ENCODE measurements at regions not wholly inside any gene's neighbourhood (a gene's known extent, or its start where the extent isn't known, plus 50 kb on each side); places are given as distances from the start of the nearest gene placed in this dataset.

DNA sequence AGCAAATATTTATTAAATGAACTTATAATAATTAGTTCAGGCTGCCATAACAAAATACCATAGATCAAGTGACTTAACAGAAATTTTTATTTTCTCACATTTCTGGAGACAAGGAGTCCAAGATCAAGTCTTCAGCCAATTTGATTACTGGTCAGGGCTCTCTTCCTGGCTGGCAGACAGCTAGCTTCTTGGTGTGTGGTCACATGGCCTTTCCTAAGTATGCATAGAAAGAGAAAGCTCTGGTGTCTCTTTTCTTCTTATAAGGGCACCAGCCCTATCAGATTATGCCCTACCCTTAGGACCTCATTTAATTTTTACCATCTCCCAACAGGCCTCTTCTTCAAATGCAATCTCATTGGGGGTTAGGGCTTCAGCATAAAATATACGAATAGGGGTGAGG is 438.5 kb upstream of the INTU start:
- TF ChIP-seq, protein P1, sequence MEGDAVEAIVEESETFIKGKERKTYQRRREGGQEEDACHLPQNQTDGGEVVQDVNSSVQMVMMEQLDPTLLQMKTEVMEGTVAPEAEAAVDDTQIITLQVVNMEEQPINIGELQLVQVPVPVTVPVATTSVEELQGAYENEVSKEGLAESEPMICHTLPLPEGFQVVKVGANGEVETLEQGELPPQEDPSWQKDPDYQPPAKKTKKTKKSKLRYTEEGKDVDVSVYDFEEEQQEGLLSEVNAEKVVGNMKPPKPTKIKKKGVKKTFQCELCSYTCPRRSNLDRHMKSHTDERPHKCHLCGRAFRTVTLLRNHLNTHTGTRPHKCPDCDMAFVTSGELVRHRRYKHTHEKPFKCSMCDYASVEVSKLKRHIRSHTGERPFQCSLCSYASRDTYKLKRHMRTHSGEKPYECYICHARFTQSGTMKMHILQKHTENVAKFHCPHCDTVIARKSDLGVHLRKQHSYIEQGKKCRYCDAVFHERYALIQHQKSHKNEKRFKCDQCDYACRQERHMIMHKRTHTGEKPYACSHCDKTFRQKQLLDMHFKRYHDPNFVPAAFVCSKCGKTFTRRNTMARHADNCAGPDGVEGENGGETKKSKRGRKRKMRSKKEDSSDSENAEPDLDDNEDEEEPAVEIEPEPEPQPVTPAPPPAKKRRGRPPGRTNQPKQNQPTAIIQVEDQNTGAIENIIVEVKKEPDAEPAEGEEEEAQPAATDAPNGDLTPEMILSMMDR (IDR thresholded peaks at IDR 0.05) = no peak
- TF ChIP-seq POLR2A (IDR thresholded peaks at IDR 0.05) (no peak), POLR2AphosphoS5 (IDR thresholded peaks at IDR 0.05) (no peak)
